ENCODE measurements at regions not wholly inside any gene's neighbourhood (a gene's known extent, or its start where the extent isn't known, plus 50 kb on each side); places are given as distances from the start of the nearest gene placed in this dataset.

- H3K36me3 ChIP-seq = no peaks in the 10 kb centered on the region
- no peak overlapping the region for H3K4me3 ChIP-seq
- TF ChIP-seq CTCF (IDR thresholded peaks at IDR 0.05) (no peak), POLR2AphosphoS5 (IDR thresholded peaks at IDR 0.05; ENCODE audit: insufficient read depth in 1 of 2, low read depth in 1 of 2) (no peak), POLR2A (IDR thresholded peaks at IDR 0.05) (no peak)
- H3K27me3 ChIP-seq = no peaks in the 10 kb centered on the region
- no peak overlapping the region for H3K27ac ChIP-seq
- intact Hi-C loops (cut with DNase I) = no loop called here
- H3K4me1 ChIP-seq = no peaks in the 10 kb centered on the region
- DNase-seq (ENCODE audit: extremely low spot score in 2 of 2) = no peak
- no peaks in the 10 kb centered on the region for H3K9me3 ChIP-seq
Observed at GRCh38 chr3:191944835-191945234, 483.9 kb downstream of the PYDC2 start.

GRCh38 chr3:191952186-191952585, 491.2 kb downstream of the PYDC2 start:
- no peak for TF ChIP-seq CTCF (IDR thresholded peaks at IDR 0.05)
- TF ChIP-seq POLR2A (IDR thresholded peaks at IDR 0.05) = no peak
- TF ChIP-seq POLR2AphosphoS5 (IDR thresholded peaks at IDR 0.05; ENCODE audit: insufficient read depth in 1 of 2, low read depth in 1 of 2) = no peak
- no peaks in the 10 kb centered on the region for H3K27me3 ChIP-seq
- no peaks in the 10 kb centered on the region for H3K36me3 ChIP-seq
- H3K9me3 ChIP-seq = no peaks in the 10 kb centered on the region
- no peak for DNase-seq (ENCODE audit: extremely low spot score in 2 of 2)
- intact Hi-C loops (cut with DNase I) = no loop called here
- no peak overlapping the region for H3K27ac ChIP-seq
- no peak overlapping the region for H3K4me3 ChIP-seq
- H3K4me1 ChIP-seq = no peaks in the 10 kb centered on the region

GRCh38 chr3:191952609-191953008, 491.6 kb downstream of the PYDC2 start:
- intact Hi-C loops (cut with DNase I) = no loop called here
- Histone ChIP-seq H3K9me3 (no peaks in the 10 kb centered on the region), H3K27me3 (no peaks in the 10 kb centered on the region), H3K27ac (no peak overlapping the region), H3K4me1 (no peaks in the 10 kb centered on the region), H3K4me3 (no peak overlapping the region), H3K36me3 (no peaks in the 10 kb centered on the region)
- DNase-seq (ENCODE audit: extremely low spot score in 2 of 2) = no peak
- TF ChIP-seq POLR2AphosphoS5 (IDR thresholded peaks at IDR 0.05; ENCODE audit: insufficient read depth in 1 of 2, low read depth in 1 of 2) (no peak), POLR2A (IDR thresholded peaks at IDR 0.05) (no peak), CTCF (IDR thresholded peaks at IDR 0.05) (no peak)

- Histone ChIP-seq H3K36me3 (no peaks in the 10 kb centered on the region), H3K9me3 (no peaks in the 10 kb centered on the region), H3K27me3 (no peaks in the 10 kb centered on the region), H3K4me1 (no peaks in the 10 kb centered on the region), H3K4me3 (no peak overlapping the region), H3K27ac (no peak overlapping the region)
- no peak for TF ChIP-seq POLR2A (IDR thresholded peaks at IDR 0.05)
- TF ChIP-seq CTCF (IDR thresholded peaks at IDR 0.05) = no peak
- TF ChIP-seq POLR2AphosphoS5 (IDR thresholded peaks at IDR 0.05; ENCODE audit: insufficient read depth in 1 of 2, low read depth in 1 of 2) = no peak
- DNase-seq (ENCODE audit: extremely low spot score in 2 of 2) = no peak
- intact Hi-C loops (cut with DNase I) = no loop called here
Observed at GRCh38 chr3:191958980-191959671, 498.2 kb downstream of the PYDC2 start.

- TF ChIP-seq CTCF (IDR thresholded peaks at IDR 0.05) (no peak), POLR2AphosphoS5 (IDR thresholded peaks at IDR 0.05; ENCODE audit: insufficient read depth in 1 of 2, low read depth in 1 of 2) (no peak), POLR2A (IDR thresholded peaks at IDR 0.05) (no peak)
- Histone ChIP-seq H3K9me3 (no peaks in the 10 kb centered on the region), H3K27ac (no peak overlapping the region), H3K27me3 (no peaks in the 10 kb centered on the region), H3K36me3 (no peaks in the 10 kb centered on the region), H3K4me3 (no peak overlapping the region), H3K4me1 (no peaks in the 10 kb centered on the region)
- DNase-seq (ENCODE audit: extremely low spot score in 2 of 2) = no peak
- intact Hi-C loops (cut with DNase I) = no loop called here
Observed at GRCh38 chr3:191959876-191960413, 499.0 kb downstream of the PYDC2 start.

All from vagina (tissue), 2 donors.